CD4-positive, alpha-beta memory T cell (primary cell): ENCODE measurements at regions not wholly inside any gene's neighbourhood (a gene's known extent, or its start where the extent isn't known, plus 50 kb on each side); places are given as distances from the start of the nearest gene placed in this dataset.

Experiments used
- CTCF ChIA-PET: fragments of 350-600 bp; sonication (Branson Sonifier 250); formaldehyde crosslinking; loops from one replicate; lab custom pipeline; 2021; ENCODE audit warnings: inconsistent platforms; ENCODE audit not compliant: partially characterized antibody; lab: Charles Lee
- POLR2A ChIA-PET: fragments of 350-600 bp; sonication (Branson Sonifier 250); formaldehyde crosslinking; loops from one replicate; lab custom pipeline; 2021; ENCODE audit not compliant: partially characterized antibody; lab: Charles Lee
- DNase-seq, 5 donors: peaks; one replicate each; pipeline versions ENCODE4 v3.0.0 to v3.0.0-alpha.2; 2020 to 2022; ENCODE audit warnings: mixed read lengths in 1 of 5
- H3K27ac ChIP-seq: one replicate; pipeline ENCODE4 v1.7.0; 2013; ENCODE audit warnings: low read depth, low read length
- H3K27me3 ChIP-seq: 2 replicates; pipeline ENCODE4 v1.7.0; 2013; ENCODE audit warnings: mild to moderate bottlenecking, low read length, moderate library complexity; ENCODE audit not compliant: insufficient read depth
- H3K36me3 ChIP-seq: 2 replicates; pipeline ENCODE4 v1.7.0; 2013; ENCODE audit warnings: mild to moderate bottlenecking, low read length, moderate library complexity; ENCODE audit not compliant: insufficient read depth
- H3K4me1 ChIP-seq: 2 replicates; pipeline ENCODE4 v1.7.0; 2013; ENCODE audit warnings: mild to moderate bottlenecking, low read length, moderate library complexity; ENCODE audit not compliant: insufficient read depth
- H3K4me3 ChIP-seq, 2 donors: one replicate each; pipeline ENCODE4 v1.7.0; 2013; ENCODE audit warnings: low read length in 2 of 2, mild to moderate bottlenecking in 1 of 2
- H3K9me3 ChIP-seq, 2 donors: one replicate each; pipeline ENCODE4 v1.7.0; 2013; ENCODE audit warnings: low read length in 2 of 2, control low read depth in 1 of 2; ENCODE audit not compliant: control insufficient read depth in 1 of 2
- H3K27ac Mint-ChIP-seq, 7 donors: one replicate each; pipeline ENCODE4 v1.8.0; 2020 to 2021; ENCODE audit warnings: mixed read lengths in 7 of 7, mild to moderate bottlenecking in 6 of 7, inconsistent platforms in 3 of 7, moderate library complexity in 3 of 7
- H3K27me3 Mint-ChIP-seq, 2 donors: one replicate each; pipeline ENCODE4 v1.8.0; 2020 to 2021; ENCODE audit warnings: mixed read lengths in 2 of 2
- H3K36me3 Mint-ChIP-seq, 2 donors: one replicate each; pipeline ENCODE4 v1.8.0; 2020 to 2021; ENCODE audit warnings: mixed read lengths in 2 of 2, inconsistent platforms in 1 of 2, mild to moderate bottlenecking in 1 of 2
- H3K4me1 Mint-ChIP-seq, 4 donors: one replicate each; pipeline ENCODE4 v1.8.0; 2020 to 2021; ENCODE audit warnings: mixed read lengths in 4 of 4, mild to moderate bottlenecking in 1 of 4
- H3K4me3 Mint-ChIP-seq, 8 donors: one replicate each; pipeline ENCODE4 v1.8.0; 2020 to 2021; ENCODE audit warnings: mixed read lengths in 8 of 8, mild to moderate bottlenecking in 7 of 8, moderate library complexity in 6 of 8, inconsistent platforms in 3 of 8
- H3K9me3 Mint-ChIP-seq, 8 donors: one replicate each; pipeline ENCODE4 v1.8.0; 2020 to 2021; ENCODE audit warnings: mixed read lengths in 8 of 8, mild to moderate bottlenecking in 5 of 8, inconsistent platforms in 3 of 8, moderate library complexity in 1 of 8
- intact Hi-C: fragments of 100-400 bp; cut with micrococcal nuclease; formaldehyde crosslinking; loops from one replicate; pipeline ENCODE4 v1.15.1; 2023

DNA sequence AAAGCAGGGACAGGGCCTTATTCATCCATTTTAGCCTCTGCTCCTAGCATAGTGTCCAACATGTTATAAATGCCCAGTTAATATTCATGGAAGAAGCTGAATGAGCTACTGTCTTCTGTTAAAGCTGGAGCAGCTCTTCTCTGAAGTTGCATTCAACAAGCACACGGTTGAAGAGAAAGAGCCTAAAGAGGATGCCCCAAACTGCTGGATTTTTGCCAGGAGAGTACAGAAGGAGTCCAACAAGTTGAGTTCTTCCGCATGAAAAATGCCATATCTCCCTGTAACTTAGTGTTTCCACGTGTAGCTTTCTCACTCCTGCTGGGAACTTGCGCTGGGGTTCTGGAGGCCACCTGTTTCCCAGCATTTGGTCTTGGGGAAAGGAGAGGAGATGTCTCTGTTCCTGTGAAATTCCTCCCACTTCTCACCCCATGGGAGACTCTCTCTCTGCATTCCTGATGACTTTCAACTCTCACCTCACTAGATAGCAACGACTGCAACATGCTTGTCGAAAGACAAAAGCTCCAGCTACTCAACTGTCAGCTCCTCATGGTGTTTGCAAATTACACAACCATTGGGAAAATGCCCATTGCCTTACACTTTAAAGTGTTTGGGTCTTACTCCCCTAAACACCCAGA is 122.8 kb downstream of the KIF4B start:
- Mint-ChIP-seq H3K4me1 (peaks cover 0 to 2% (median under 1%) of the 10 kb centered on the region in 4 donors), H3K9me3 (peaks cover 0 to 3% (median 0%) of the 10 kb centered on the region in 8 donors), H3K27me3 (peaks cover 16 to 22% of the 10 kb centered on the region in 2 donors), H3K4me3 (no peak overlapping the region), H3K27ac (no peak overlapping the region), H3K36me3 (no peaks in the 10 kb centered on the region)
- H3K27ac ChIP-seq = no peak overlapping the region
- H3K36me3 ChIP-seq = no peaks in the 10 kb centered on the region
- intact Hi-C loops = no loop called here
- H3K4me1 ChIP-seq = no peaks in the 10 kb centered on the region
- POLR2A ChIA-PET = no interaction called here
- H3K4me3 ChIP-seq = no peak overlapping the region
- H3K27me3 ChIP-seq = no peaks in the 10 kb centered on the region
- H3K9me3 ChIP-seq = no peaks in the 10 kb centered on the region
- DNase-seq = no peak
- CTCF ChIA-PET = no interaction called here

DNA sequence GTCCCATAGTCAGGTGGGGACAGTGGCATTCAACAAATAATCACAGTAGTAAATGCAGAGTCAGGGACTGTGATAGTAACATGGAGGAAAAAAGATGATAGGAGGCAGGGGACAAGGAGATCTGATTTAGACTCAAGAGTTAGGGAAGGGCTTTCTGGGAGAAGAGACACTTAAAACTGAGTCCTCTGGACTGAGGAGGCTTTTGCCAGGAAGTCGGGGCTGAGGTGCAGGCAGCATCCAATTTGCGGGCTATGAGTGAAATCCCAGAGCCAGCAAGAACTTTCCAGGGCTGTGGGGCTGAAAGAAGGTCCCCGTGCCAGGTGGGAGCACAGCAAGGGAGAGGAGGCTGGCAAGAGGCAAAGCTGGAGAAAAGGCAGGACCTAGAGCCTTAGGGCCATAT is 124.1 kb downstream of the KIF4B start:
- Histone ChIP-seq H3K36me3 (no peaks in the 10 kb centered on the region), H3K4me3 (no peak overlapping the region), H3K4me1 (no peaks in the 10 kb centered on the region), H3K9me3 (no peaks in the 10 kb centered on the region), H3K27ac (no peak overlapping the region), H3K27me3 (no peaks in the 10 kb centered on the region)
- Mint-ChIP-seq H3K9me3 (peaks cover 0 to 3% (median 0%) of the 10 kb centered on the region in 8 donors), H3K4me1 (peaks cover 0 to 2% (median under 1%) of the 10 kb centered on the region in 4 donors), H3K27me3 (peaks cover 12 to 18% of the 10 kb centered on the region in 2 donors), H3K36me3 (no peaks in the 10 kb centered on the region), H3K27ac (no peak overlapping the region), H3K4me3 (no peak overlapping the region)
- intact Hi-C loops = no loop called here
- POLR2A ChIA-PET = no interaction called here
- DNase-seq = no peak
- CTCF ChIA-PET = interaction anchor here (2.3 kb wide), 1 partner anchor 9 kb away, joined by 6 read pairs; no protein-coding TSS in a partner anchor

DNA sequence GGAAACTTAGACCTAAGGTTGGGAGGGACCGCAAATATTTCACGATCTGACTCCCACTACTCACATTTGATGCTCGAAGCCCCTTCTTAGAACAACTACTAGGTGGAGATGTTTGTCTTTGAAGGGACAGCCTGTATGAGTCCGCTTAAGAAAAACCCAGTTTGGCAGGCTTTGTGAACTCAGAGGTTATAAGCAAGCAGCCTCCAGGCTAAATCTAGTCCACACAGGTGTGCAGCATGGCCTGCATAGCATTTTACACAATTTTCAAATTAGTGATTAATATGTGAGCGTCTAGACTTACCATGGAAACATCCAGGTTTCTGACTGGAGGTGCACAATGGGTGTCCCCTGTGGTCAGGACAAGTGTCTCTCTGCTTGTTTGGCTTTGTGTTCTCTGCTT is 127.1 kb downstream of the KIF4B start:
- no peak for DNase-seq
- H3K27ac ChIP-seq = no peak overlapping the region
- H3K4me1 ChIP-seq = no peaks in the 10 kb centered on the region
- POLR2A ChIA-PET = no interaction called here
- no peaks in the 10 kb centered on the region for H3K36me3 Mint-ChIP-seq
- no peak overlapping the region for H3K4me3 ChIP-seq
- no peaks in the 10 kb centered on the region for H3K9me3 Mint-ChIP-seq
- no peak overlapping the region for H3K4me3 Mint-ChIP-seq
- H3K36me3 ChIP-seq = no peaks in the 10 kb centered on the region
- no peaks in the 10 kb centered on the region for H3K27me3 ChIP-seq
- intact Hi-C loops = loop anchor here (10.0 kb wide), 1 partner anchor 676 kb away; no protein-coding TSS in a partner anchor
- H3K4me1 Mint-ChIP-seq = peaks cover 0 to 2% (median under 1%) of the 10 kb centered on the region in 4 donors
- no peaks in the 10 kb centered on the region for H3K9me3 ChIP-seq
- H3K27me3 Mint-ChIP-seq = peaks cover 13% of the 10 kb centered on the region in 2 donors
- no peak overlapping the region for H3K27ac Mint-ChIP-seq
- CTCF ChIA-PET = interaction anchor here (1.7 to 2.6 kb wide), 2 partner anchors 11 to 1992 kb away, joined by 5 to 11 read pairs; no protein-coding TSS in a partner anchor

DNA sequence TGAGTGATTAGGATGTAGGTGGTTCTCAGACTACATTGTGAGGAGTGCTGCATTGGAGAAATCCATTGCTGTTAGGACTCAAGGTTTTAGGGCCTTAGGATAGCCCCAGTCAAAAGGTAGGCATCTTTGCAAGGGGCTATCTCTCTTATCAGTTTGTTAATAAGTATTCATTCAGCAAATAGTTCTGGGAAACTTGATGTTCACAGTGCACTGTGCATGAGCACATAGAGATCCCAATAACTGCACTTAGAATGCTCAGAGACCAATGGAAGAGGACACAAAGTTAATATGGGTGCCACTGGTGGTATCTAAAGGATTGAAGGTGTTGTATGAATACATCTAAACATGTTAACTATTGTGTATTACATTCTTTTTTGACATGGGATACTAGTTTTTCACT is 131.4 kb downstream of the KIF4B start:
- Histone ChIP-seq H3K4me1 (no peaks in the 10 kb centered on the region), H3K4me3 (no peak overlapping the region), H3K27ac (no peak overlapping the region), H3K36me3 (no peaks in the 10 kb centered on the region), H3K9me3 (no peaks in the 10 kb centered on the region), H3K27me3 (no peaks in the 10 kb centered on the region)
- ChIA-PET CTCF (no interaction called here), POLR2A (no interaction called here)
- no peak for DNase-seq
- no peak overlapping the region for H3K27ac Mint-ChIP-seq
- H3K4me1 Mint-ChIP-seq = peaks cover 0 to 4% (median under 1%) of the 10 kb centered on the region in 4 donors
- H3K4me3 Mint-ChIP-seq = no peak overlapping the region
- H3K27me3 Mint-ChIP-seq = peaks cover 3 to 8% of the 10 kb centered on the region in 2 donors
- no peaks in the 10 kb centered on the region for H3K9me3 Mint-ChIP-seq
- H3K36me3 Mint-ChIP-seq = no peaks in the 10 kb centered on the region
- intact Hi-C loops = loop anchor here (10.0 kb wide), 1 partner anchor 680 kb away; no protein-coding TSS in a partner anchor

DNA sequence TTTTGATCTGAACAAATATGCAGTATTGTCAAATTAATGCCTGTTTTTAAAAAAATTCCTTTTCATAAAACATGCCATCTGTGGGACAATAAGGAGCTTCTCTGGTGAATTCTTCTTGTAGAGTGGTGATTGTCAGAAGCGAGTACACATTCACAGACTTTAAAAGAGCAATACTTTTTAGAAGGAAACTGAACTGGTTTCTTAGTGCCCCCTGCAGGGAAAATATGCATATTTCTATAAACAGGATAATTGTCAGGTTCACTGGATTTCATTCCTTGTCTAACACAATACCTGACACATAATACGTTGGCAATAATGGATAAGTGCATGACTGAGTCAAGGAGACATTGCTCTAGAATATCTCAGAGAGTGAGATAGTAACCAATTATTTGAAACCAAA is 133.7 kb downstream of the KIF4B start:
- no peak overlapping the region for H3K4me3 ChIP-seq
- no peaks in the 10 kb centered on the region for H3K36me3 ChIP-seq
- no peak for DNase-seq
- H3K9me3 ChIP-seq = no peaks in the 10 kb centered on the region
- H3K36me3 Mint-ChIP-seq = no peaks in the 10 kb centered on the region
- ChIA-PET CTCF (interaction anchor here (1.0 to 1.7 kb wide), 3 partner anchors 9 to 497 kb away, joined by 3 to 6 read pairs (median 6); no protein-coding TSS in a partner anchor), POLR2A (no interaction called here)
- no peak overlapping the region for H3K27ac ChIP-seq
- H3K9me3 Mint-ChIP-seq = no peaks in the 10 kb centered on the region
- peaks cover 0 to 8% (median under 1%) of the 10 kb centered on the region in 4 donors for H3K4me1 Mint-ChIP-seq
- peaks cover 0 to 8% of the 10 kb centered on the region in 2 donors for H3K27me3 Mint-ChIP-seq
- intact Hi-C loops = loop anchor here (10.0 kb wide), 1 partner anchor 682 kb away; no protein-coding TSS in a partner anchor
- H3K27me3 ChIP-seq = no peaks in the 10 kb centered on the region
- no peak overlapping the region for H3K4me3 Mint-ChIP-seq
- no peaks in the 10 kb centered on the region for H3K4me1 ChIP-seq
- no peak overlapping the region for H3K27ac Mint-ChIP-seq

DNA sequence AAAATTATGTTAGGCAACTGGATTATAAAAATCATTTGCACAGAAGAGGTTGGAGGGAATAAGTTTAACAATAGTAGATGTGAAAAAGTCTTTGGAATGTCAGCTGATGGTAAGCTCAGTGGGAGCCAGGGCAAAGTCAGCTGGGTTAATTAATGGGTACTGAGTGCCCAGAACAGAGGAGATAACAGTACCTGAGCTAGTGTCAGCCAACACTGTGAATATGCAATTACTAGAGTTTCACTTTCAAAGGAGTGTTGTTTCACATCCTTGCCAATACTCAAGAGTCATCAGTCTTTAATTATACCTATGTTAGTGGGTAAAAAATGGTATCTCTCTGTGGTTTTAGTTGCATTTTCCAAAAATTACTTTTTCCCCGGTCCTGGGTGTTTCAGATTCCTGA is 135.1 kb downstream of the KIF4B start:
- Histone ChIP-seq H3K36me3 (no peaks in the 10 kb centered on the region), H3K4me3 (no peak overlapping the region), H3K4me1 (no peaks in the 10 kb centered on the region), H3K9me3 (no peaks in the 10 kb centered on the region), H3K27me3 (no peaks in the 10 kb centered on the region), H3K27ac (no peak overlapping the region)
- no peak for DNase-seq
- H3K27me3 Mint-ChIP-seq = peaks cover 0 to 8% of the 10 kb centered on the region in 2 donors
- intact Hi-C loops = loop anchor here (10.0 kb wide), 1 partner anchor 684 kb away; no protein-coding TSS in a partner anchor
- no peak overlapping the region for H3K27ac Mint-ChIP-seq
- no peaks in the 10 kb centered on the region for H3K9me3 Mint-ChIP-seq
- ChIA-PET CTCF (interaction anchor here (0.7 kb wide), 1 partner anchor 10 kb away, joined by 3 read pairs; no protein-coding TSS in a partner anchor), POLR2A (no interaction called here)
- no peak overlapping the region for H3K4me3 Mint-ChIP-seq
- H3K36me3 Mint-ChIP-seq = no peaks in the 10 kb centered on the region
- H3K4me1 Mint-ChIP-seq = peaks cover 0 to 8% (median under 1%) of the 10 kb centered on the region in 4 donors

DNA sequence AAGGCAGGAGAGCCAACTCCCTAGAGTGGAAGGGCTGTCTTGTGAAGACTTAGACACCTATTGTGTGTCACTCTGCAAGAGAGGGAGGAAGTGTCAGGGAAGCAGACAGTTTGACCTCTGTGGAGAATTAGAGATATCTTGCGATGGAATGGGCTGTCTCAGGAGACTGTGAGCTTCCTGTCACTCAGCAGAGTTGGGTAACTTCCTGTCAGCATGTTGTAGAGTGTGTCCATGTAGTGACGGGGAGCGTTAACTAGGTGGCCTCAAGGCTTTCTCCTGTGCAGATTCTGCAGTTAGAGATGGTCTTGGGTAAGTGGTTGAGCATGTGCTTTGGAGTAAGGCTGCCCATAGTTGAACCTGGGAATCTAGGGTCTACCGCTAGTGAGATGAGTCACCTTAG is 136.5 kb downstream of the KIF4B start:
- Histone ChIP-seq H3K9me3 (no peaks in the 10 kb centered on the region), H3K36me3 (no peaks in the 10 kb centered on the region), H3K27ac (no peak overlapping the region), H3K4me1 (no peaks in the 10 kb centered on the region), H3K4me3 (no peak overlapping the region), H3K27me3 (no peaks in the 10 kb centered on the region)
- intact Hi-C loops = loop anchor here (10.0 kb wide), 1 partner anchor 1785 kb away; no protein-coding TSS in a partner anchor
- Mint-ChIP-seq H3K27ac (no peak overlapping the region), H3K4me1 (peaks cover 0 to 8% (median under 1%) of the 10 kb centered on the region in 4 donors), H3K36me3 (no peaks in the 10 kb centered on the region), H3K27me3 (peaks cover 0 to 8% of the 10 kb centered on the region in 2 donors), H3K9me3 (no peaks in the 10 kb centered on the region), H3K4me3 (no peak overlapping the region)
- ChIA-PET CTCF (no interaction called here), POLR2A (no interaction called here)
- no peak for DNase-seq
